Activated CD4-positive, alpha-beta T cell treated with anti-CD3 and anti-CD28 coated beads, Interleukin-2, amount 10 ng/mL, durations not matched to agents 7 days and 5 days (primary cell): ENCODE measurements at regions not wholly inside any gene's neighbourhood (a gene's known extent, or its start where the extent isn't known, plus 50 kb on each side); places are given as distances from the start of the nearest gene placed in this dataset.

Experiments used
- CTCF ChIA-PET: fragments of 350-600 bp; sonication (Branson Sonifier 250); formaldehyde crosslinking; loops from one replicate; lab custom pipeline; 2021; ENCODE audit warnings: antibody characterized with exemption; lab: Charles Lee
- POLR2A ChIA-PET: fragments of 350-600 bp; sonication (Branson Sonifier 250); formaldehyde crosslinking; loops from one replicate; lab custom pipeline; 2021; ENCODE audit warnings: antibody characterized with exemption; lab: Charles Lee
- DNase-seq: peaks from one replicate; pipeline ENCODE4 v3.0.0-alpha.2; 2020
- H3K27ac Mint-ChIP-seq: one replicate; pipeline ENCODE4 v1.8.0; 2021; ENCODE audit warnings: mild to moderate bottlenecking, moderate library complexity, mixed read lengths
- H3K27me3 Mint-ChIP-seq: one replicate; pipeline ENCODE4 v1.8.0; 2021; ENCODE audit warnings: mixed read lengths
- H3K36me3 Mint-ChIP-seq: one replicate; pipeline ENCODE4 v1.8.0; 2021; ENCODE audit warnings: low read depth, mixed read lengths
- H3K4me1 Mint-ChIP-seq: one replicate; pipeline ENCODE4 v1.8.0; 2021; ENCODE audit warnings: mixed read lengths
- H3K4me3 Mint-ChIP-seq: one replicate; pipeline ENCODE4 v1.8.0; 2021; ENCODE audit warnings: mild to moderate bottlenecking, moderate library complexity, mixed read lengths
- H3K9me3 Mint-ChIP-seq: one replicate; pipeline ENCODE4 v1.8.0; 2021; ENCODE audit warnings: mixed read lengths

DNA sequence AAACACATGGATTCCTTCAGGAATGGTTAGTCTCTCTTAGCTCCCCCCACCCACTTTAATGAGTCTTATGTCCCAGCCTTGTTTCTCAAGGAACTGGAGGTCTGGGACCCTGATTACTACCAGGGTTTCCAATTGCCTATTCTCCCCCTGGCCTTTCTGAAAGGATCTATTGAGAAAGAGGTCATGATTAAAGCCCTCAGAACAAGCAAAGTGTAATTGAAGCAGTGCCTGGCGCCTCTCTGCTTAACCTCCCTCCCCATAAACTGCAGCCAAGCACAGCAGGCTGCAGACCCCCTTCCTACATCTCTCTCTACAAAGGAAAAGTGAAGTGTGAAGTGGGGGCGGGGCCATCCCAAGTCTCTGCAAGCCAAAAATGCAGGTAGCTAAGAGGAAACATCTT is 159.7 kb upstream of the CDH11 start:
- H3K36me3 Mint-ChIP-seq = no peaks in the 10 kb centered on the region
- POLR2A ChIA-PET = no interaction called here
- CTCF ChIA-PET = no interaction called here
- no peaks in the 10 kb centered on the region for H3K4me1 Mint-ChIP-seq
- DNase-seq = no peak
- H3K9me3 Mint-ChIP-seq = no peaks in the 10 kb centered on the region
- no peak overlapping the region for H3K27ac Mint-ChIP-seq
- no peak overlapping the region for H3K4me3 Mint-ChIP-seq
- H3K27me3 Mint-ChIP-seq = no peaks in the 10 kb centered on the region

DNA sequence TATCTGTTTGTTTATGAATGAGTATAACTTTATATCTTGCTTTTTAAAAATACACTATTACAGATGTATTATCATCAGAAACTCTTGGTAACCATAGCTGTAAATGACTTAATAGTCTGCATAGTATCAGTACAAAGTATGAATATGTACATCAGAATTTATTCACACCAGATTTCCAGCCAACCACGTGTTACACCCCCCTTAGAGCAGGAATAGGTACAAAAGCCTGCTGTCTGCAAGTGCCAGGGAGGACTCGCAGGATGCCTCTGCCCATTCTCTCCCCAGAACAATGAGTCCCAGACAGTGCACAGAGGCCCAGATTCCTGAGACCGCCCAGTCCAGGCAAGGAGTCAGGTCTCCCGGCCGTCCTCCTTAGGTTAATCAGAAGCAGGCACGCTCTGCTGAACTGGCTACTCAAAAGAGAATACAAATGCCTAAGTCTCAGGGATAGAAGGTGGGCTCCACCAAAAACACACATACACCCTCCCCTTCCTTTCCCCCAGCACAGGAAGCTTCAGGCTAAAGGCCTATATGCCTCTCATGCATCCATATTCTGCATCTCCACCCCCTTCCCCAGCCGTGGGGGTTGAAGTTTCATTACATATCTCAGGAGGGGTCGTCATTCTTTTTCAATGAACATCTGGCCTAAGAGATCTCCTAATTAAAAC is 159.1 kb upstream of the CDH11 start:
- Mint-ChIP-seq H3K27me3 (no peaks in the 10 kb centered on the region), H3K27ac (no peak overlapping the region), H3K9me3 (no peaks in the 10 kb centered on the region), H3K4me1 (no peaks in the 10 kb centered on the region), H3K4me3 (no peak overlapping the region), H3K36me3 (no peaks in the 10 kb centered on the region)
- POLR2A ChIA-PET = no interaction called here
- DNase-seq = no peak
- CTCF ChIA-PET = no interaction called here

DNA sequence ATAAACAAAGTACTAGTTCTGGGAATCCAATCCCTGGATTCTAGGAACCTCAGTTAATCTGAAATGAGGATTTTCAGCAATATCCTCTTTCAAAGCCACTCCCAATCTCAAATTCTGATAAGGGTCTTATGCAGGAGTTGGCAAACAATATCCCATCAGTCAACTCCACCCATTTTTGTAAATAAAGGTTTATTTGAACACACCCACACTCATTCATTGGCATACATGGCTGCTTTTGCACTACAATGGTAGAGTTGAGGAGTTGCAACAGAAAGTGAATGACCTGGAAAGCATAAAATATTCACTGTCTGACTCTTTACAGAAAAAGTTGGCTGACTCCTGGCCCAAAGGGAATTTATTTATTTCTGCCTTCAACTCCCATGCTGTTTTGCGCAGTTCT is 157.7 kb upstream of the CDH11 start:
- Mint-ChIP-seq H3K36me3 (no peaks in the 10 kb centered on the region), H3K4me1 (no peaks in the 10 kb centered on the region), H3K4me3 (no peak overlapping the region), H3K9me3 (no peaks in the 10 kb centered on the region), H3K27ac (no peak overlapping the region), H3K27me3 (no peaks in the 10 kb centered on the region)
- CTCF ChIA-PET = no interaction called here
- POLR2A ChIA-PET = no interaction called here
- DNase-seq = no peak

DNA sequence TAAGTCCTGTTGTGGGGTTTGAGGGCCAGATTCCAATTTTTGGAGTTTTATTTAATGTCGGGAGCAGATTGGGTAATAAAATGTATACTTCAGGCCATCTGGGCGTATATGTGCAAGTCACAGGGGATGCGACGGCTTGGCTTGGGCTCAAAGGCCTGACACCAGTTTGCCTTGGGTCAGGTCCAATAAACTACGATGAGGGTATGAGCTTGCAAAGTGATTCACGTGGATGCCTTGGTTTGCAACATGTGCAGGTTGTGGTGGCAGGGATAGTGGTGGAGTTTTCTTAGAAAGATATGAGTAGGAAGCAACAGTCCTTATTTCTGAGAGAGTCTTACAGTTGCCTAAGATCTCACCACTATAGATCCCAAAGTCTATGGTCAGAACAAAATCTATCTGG is 157.0 kb upstream of the CDH11 start:
- Mint-ChIP-seq H3K36me3 (no peaks in the 10 kb centered on the region), H3K27me3 (no peaks in the 10 kb centered on the region), H3K9me3 (no peaks in the 10 kb centered on the region), H3K4me3 (no peak overlapping the region), H3K4me1 (no peaks in the 10 kb centered on the region), H3K27ac (no peak overlapping the region)
- ChIA-PET CTCF (no interaction called here), POLR2A (no interaction called here)
- no peak for DNase-seq

DNA sequence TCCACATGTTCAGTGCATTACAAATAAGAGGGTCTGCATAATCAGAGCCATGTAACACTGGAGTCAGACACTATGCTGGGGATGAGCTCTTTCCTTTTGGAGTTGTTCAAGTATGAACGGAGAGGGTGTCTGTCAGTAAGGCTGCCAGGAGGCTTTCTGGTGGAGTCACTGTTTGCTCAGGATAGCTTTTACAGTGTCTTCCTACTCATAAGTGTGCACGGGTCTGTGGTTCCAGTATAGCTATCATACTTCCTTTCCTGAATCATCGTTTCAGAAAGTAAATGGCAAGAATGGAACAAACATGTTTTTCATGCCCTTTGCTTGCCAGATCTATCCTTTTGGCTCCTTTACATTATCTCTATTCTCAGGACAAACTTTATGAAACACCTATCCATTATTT is 152.7 kb upstream of the CDH11 start:
- no peaks in the 10 kb centered on the region for H3K9me3 Mint-ChIP-seq
- no peaks in the 10 kb centered on the region for H3K27me3 Mint-ChIP-seq
- POLR2A ChIA-PET = no interaction called here
- H3K36me3 Mint-ChIP-seq = no peaks in the 10 kb centered on the region
- no peaks in the 10 kb centered on the region for H3K4me1 Mint-ChIP-seq
- no peak for DNase-seq
- no peak overlapping the region for H3K27ac Mint-ChIP-seq
- CTCF ChIA-PET = no interaction called here
- no peak overlapping the region for H3K4me3 Mint-ChIP-seq

DNA sequence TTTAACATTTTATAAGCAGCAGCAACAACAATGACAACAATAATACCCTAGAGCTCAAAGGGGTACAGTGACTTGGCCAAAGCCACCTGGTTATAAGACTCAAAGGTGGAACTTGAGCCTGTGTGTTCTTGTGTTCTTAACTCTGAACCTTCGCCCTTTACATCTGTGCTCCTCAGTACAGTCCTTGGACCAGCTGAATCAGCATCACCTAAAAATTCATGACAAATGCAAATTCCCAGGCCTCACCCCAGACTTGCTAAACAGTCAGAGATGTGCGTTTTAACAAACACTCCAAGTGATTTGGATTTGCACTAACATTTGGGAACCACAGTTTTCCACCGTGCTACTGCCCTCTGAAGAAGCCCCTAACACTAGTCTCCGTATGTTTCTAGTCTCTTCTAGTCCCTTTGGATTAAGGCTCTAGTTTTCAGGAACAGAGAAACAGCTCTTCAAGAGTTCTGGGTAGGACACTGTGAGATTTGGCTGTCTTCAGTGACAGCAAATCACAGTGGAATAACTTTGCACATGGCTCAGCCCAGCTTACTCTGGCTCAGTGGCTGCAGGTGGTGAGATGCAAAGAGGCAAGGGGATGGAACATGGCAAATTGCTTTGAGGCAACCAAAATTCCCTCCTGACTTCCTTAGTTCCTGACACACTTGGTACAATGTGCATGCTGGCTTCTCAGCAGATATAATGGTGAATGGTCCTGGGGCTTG is 151.0 kb upstream of the CDH11 start:
- DNase-seq = no peak
- Mint-ChIP-seq H3K27me3 (no peaks in the 10 kb centered on the region), H3K27ac (no peak overlapping the region), H3K4me3 (no peak overlapping the region), H3K4me1 (no peaks in the 10 kb centered on the region), H3K36me3 (no peaks in the 10 kb centered on the region), H3K9me3 (peaks cover 2% of the 10 kb centered on the region)
- CTCF ChIA-PET = no interaction called here
- POLR2A ChIA-PET = no interaction called here

DNA sequence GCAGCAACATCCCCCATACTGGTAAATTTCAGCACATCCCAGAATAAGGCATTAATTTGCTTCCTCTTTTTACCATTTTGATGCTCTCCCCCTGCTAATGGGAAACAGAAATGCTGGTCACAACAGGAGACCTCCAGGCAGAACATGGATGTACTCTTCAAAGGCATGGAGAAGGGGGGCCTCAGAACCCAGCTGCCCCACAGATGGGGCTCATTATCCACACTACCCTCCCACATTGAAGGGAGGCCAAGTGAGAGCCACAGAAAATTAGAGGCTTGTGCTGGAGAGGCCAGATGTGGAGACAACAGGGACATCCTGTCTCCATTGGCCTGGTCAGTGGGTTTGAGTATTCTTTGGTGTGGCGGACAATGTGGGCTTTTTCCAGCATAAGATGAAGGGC is 150.1 kb upstream of the CDH11 start:
- no peak for DNase-seq
- H3K36me3 Mint-ChIP-seq = no peaks in the 10 kb centered on the region
- peaks cover 2% of the 10 kb centered on the region for H3K9me3 Mint-ChIP-seq
- CTCF ChIA-PET = no interaction called here
- no peaks in the 10 kb centered on the region for H3K4me1 Mint-ChIP-seq
- H3K4me3 Mint-ChIP-seq = no peak overlapping the region
- H3K27ac Mint-ChIP-seq = no peak overlapping the region
- no peaks in the 10 kb centered on the region for H3K27me3 Mint-ChIP-seq
- POLR2A ChIA-PET = no interaction called here

DNA sequence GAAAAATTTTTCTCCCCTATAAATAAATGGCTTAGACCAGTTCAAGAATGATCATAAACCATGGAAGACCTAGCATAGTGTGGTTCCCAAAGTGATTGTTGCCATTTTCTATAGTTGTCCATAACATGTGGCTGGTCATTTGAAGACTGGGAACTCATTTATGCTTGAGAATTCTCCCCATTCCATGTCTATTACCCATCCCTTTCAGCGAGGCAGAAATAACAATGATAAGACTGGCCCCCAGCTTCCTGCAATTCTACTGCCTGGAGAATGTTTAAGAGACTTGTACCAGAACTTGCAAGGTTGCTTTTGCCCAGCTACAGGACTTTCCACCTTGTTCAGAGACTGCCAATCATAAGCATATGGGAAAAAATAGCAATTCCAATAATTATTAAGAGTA is 146.5 kb upstream of the CDH11 start:
- H3K4me1 Mint-ChIP-seq = no peaks in the 10 kb centered on the region
- H3K27ac Mint-ChIP-seq = no peak overlapping the region
- POLR2A ChIA-PET = no interaction called here
- peaks cover 2% of the 10 kb centered on the region for H3K9me3 Mint-ChIP-seq
- no peak for DNase-seq
- CTCF ChIA-PET = no interaction called here
- no peak overlapping the region for H3K4me3 Mint-ChIP-seq
- H3K27me3 Mint-ChIP-seq = no peaks in the 10 kb centered on the region
- H3K36me3 Mint-ChIP-seq = no peaks in the 10 kb centered on the region

DNA sequence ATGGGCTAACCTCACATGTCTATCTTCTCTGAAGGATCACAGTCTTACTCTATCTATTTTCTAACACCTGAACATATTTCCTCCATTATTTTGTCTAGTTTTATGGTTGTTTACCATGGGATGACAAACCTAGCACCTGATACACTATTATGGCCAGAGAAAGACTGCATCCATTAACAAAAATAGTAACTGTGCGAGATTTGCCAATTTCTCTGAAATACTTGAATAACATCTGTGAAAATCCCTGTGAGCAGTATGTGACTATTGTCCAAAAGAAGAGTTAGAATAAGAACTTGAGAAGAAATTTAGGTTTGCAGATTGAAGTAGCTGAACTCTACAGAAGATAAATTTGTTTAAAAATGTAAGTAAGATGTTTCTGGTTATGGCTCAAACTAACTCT is 142.0 kb upstream of the CDH11 start:
- ChIA-PET POLR2A (no interaction called here), CTCF (no interaction called here)
- H3K27ac Mint-ChIP-seq = no peak overlapping the region
- no peak for DNase-seq
- H3K9me3 Mint-ChIP-seq = no peaks in the 10 kb centered on the region
- no peaks in the 10 kb centered on the region for H3K36me3 Mint-ChIP-seq
- no peaks in the 10 kb centered on the region for H3K4me1 Mint-ChIP-seq
- no peaks in the 10 kb centered on the region for H3K27me3 Mint-ChIP-seq
- H3K4me3 Mint-ChIP-seq = no peak overlapping the region

DNA sequence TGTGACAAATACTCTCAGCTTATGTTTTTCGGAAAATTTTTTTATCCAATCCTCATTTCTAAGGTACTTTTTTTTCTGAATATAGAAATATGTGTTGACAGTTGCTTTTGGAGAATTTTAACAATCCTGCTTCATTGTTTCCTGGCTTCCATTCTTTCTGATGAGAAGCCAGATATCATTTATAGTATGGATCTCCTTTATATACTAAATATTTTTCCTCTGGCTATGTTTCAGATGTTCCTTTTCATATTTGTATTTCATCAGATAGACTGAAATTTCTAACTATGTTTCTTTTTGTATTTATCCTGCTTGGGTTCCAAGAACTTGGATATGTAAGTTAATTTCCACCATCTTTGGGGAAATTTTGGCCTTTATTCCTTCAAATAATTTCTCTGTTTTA is 138.9 kb upstream of the CDH11 start:
- H3K4me1 Mint-ChIP-seq = no peaks in the 10 kb centered on the region
- H3K27me3 Mint-ChIP-seq = no peaks in the 10 kb centered on the region
- no peaks in the 10 kb centered on the region for H3K36me3 Mint-ChIP-seq
- H3K4me3 Mint-ChIP-seq = no peak overlapping the region
- H3K9me3 Mint-ChIP-seq = no peaks in the 10 kb centered on the region
- ChIA-PET CTCF (no interaction called here), POLR2A (no interaction called here)
- no peak for DNase-seq
- no peak overlapping the region for H3K27ac Mint-ChIP-seq

DNA sequence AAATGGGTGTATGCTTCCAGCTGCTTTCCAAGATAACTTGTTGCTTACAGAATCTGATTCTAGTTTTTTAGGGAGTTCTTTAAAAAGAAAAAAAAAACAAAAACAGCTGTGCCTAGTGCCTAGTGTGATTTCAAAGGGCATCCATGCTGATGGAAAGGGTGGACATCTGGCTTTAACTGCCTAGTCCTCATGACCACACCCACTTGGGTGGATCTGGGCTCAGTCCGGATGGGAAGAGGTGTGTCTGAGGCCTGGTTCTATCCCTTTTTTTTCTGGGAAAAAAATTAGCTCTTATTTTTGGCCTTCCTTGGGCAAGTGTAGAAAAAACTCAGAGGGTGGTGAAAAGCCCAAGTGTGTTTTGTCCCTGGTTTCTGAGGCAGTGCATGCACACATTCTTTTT is 132.3 kb upstream of the CDH11 start:
- Mint-ChIP-seq H3K27me3 (no peaks in the 10 kb centered on the region), H3K27ac (no peak overlapping the region)
- CTCF ChIA-PET = no interaction called here

DNA sequence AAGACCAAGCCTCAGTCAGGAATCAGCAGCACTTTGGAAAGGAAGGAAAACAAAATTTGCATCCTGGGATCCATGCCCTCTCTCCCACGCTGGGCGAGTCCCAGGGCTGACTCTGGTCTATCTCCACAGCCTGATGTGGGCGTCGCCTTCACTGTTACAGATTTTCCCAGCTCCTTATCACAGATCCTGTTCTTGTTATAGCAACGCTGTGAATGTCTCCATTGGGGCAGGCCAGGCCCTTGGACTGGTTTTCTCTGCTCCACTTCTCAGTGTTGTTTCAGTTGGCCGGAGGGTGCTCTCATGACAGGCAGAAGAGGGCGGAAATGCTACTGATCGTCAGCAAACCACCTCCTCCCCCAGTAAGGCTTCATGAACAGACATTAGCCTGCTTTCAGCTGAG is 127.9 kb upstream of the CDH11 start:
- no peak for DNase-seq
- no peak overlapping the region for H3K4me3 Mint-ChIP-seq
- POLR2A ChIA-PET = no interaction called here
- H3K9me3 Mint-ChIP-seq = no peaks in the 10 kb centered on the region
- no peak overlapping the region for H3K27ac Mint-ChIP-seq
- no peaks in the 10 kb centered on the region for H3K36me3 Mint-ChIP-seq
- CTCF ChIA-PET = interaction anchor here (0.6 kb wide), 1 partner anchor 750 kb away, joined by 3 read pairs; no protein-coding TSS in a partner anchor
- H3K27me3 Mint-ChIP-seq = no peaks in the 10 kb centered on the region
- no peaks in the 10 kb centered on the region for H3K4me1 Mint-ChIP-seq

More for the DNA sequence above, 132.3 kb upstream of the CDH11 start:
- H3K36me3 Mint-ChIP-seq = no peaks in the 10 kb centered on the region
- POLR2A ChIA-PET = interaction anchor here (0.7 kb wide), 1 partner anchor 223 kb away, joined by 4 read pairs; no protein-coding TSS in a partner anchor
- H3K4me3 Mint-ChIP-seq = no peak overlapping the region
- H3K9me3 Mint-ChIP-seq = no peaks in the 10 kb centered on the region
- DNase-seq = no peak
- H3K4me1 Mint-ChIP-seq = no peaks in the 10 kb centered on the region

DNA sequence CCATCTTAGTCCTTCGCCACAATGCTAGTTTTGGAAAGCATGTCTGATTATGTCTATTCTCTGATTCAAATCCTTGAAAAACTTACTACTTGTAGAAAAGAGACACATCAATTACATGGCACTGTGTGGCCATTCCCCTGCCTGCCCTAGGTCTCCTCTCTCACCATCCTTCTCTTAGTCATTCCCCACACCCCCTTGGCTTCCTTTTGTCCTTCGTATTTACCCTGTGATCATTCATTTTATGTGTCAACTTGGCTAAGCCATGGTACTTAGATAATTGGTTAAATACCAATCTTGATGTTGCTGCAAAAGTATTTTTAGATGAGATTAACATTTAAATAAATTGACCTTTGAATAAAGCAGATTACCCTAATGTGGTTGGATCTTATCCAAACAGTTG is 122.9 kb upstream of the CDH11 start:
- no peaks in the 10 kb centered on the region for H3K9me3 Mint-ChIP-seq
- no peak for DNase-seq
- CTCF ChIA-PET = no interaction called here
- H3K27ac Mint-ChIP-seq = no peak overlapping the region
- no peaks in the 10 kb centered on the region for H3K36me3 Mint-ChIP-seq
- H3K27me3 Mint-ChIP-seq = no peaks in the 10 kb centered on the region
- POLR2A ChIA-PET = no interaction called here
- H3K4me1 Mint-ChIP-seq = no peaks in the 10 kb centered on the region
- H3K4me3 Mint-ChIP-seq = no peak overlapping the region
